ENCODE measurements at regions not wholly inside any gene's neighbourhood (a gene's known extent, or its start where the extent isn't known, plus 50 kb on each side); places are given as distances from the start of the nearest gene placed in this dataset.
"Not testable (repeated sequence)": the region's sequence is repeated elsewhere in the genome, so short reads cannot be mapped to it uniquely, and the experiment has no call there.

GRCh38 chr5:18652404-18653215 is 1018.4 kb downstream of the TAF11L14 start:
- ChIA-PET POLR2A (no interaction called here), CTCF (interaction anchor here (1.7 kb wide), 1 partner anchor 10 kb away, joined by 5 read pairs; no protein-coding TSS in a partner anchor)
- no peak for DNase-seq (ENCODE audit: extremely low spot score)
- TF ChIP-seq, protein P1, sequence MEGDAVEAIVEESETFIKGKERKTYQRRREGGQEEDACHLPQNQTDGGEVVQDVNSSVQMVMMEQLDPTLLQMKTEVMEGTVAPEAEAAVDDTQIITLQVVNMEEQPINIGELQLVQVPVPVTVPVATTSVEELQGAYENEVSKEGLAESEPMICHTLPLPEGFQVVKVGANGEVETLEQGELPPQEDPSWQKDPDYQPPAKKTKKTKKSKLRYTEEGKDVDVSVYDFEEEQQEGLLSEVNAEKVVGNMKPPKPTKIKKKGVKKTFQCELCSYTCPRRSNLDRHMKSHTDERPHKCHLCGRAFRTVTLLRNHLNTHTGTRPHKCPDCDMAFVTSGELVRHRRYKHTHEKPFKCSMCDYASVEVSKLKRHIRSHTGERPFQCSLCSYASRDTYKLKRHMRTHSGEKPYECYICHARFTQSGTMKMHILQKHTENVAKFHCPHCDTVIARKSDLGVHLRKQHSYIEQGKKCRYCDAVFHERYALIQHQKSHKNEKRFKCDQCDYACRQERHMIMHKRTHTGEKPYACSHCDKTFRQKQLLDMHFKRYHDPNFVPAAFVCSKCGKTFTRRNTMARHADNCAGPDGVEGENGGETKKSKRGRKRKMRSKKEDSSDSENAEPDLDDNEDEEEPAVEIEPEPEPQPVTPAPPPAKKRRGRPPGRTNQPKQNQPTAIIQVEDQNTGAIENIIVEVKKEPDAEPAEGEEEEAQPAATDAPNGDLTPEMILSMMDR (IDR thresholded peaks at IDR 0.05; ENCODE audit: control extremely low read depth, extremely low read depth, low read depth, missing control alignments), result no peak

GRCh38 chr5:18653216-18653752 is 1019.0 kb downstream of the TAF11L14 start:
- no peak for DNase-seq (ENCODE audit: extremely low spot score)
- ChIA-PET CTCF (no interaction called here), POLR2A (no interaction called here)
- TF ChIP-seq, protein P1 (IDR thresholded peaks at IDR 0.05; ENCODE audit: control extremely low read depth, extremely low read depth, low read depth, missing control alignments), result no peak

DNA sequence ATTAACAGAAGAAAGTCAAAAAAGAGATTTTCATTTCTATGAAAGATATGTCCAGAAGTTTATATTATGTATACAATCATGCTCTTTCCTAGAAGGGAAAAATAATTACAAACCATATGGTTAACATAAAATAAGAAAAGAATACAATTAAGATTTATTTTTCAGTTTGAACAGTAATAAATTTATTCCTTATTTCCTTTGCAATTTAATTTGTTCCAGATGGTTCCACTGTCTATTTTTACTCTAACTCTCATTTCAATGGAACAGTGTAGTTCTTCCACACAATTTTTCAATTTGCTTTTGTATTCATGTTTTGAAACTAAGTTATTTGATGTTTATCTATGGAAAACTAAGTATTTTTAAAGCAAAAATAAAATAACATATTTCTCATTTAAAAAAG is 1026.3 kb downstream of the TAF11L14 start:
- TF ChIP-seq, protein P1 (IDR thresholded peaks at IDR 0.05; ENCODE audit: control extremely low read depth, extremely low read depth, low read depth, missing control alignments), result no peak
- no peak for DNase-seq (ENCODE audit: extremely low spot score)
- CTCF ChIA-PET, result interaction anchor here (1.4 kb wide), 1 partner anchor 195 kb away, joined by 3 read pairs; no protein-coding TSS in a partner anchor
- POLR2A ChIA-PET, result no interaction called here

GRCh38 chr5:18662231-18662630 is 1028.0 kb downstream of the TAF11L14 start:
- POLR2A ChIA-PET, result no interaction called here
- CTCF ChIA-PET, result interaction anchor here (1.7 kb wide), 1 partner anchor 11 kb away, joined by 5 read pairs; no protein-coding TSS in a partner anchor
- TF ChIP-seq, protein P1 (IDR thresholded peaks at IDR 0.05; ENCODE audit: control extremely low read depth, extremely low read depth, low read depth, missing control alignments), result no peak
- DNase-seq (ENCODE audit: extremely low spot score), result no peak

GRCh38 chr5:18674212-18674611 is 1040.0 kb downstream of the TAF11L14 start:
- CTCF ChIA-PET; DNase-seq (ENCODE audit: extremely low spot score); POLR2A ChIA-PET: not testable (repeated sequence)

- TF ChIP-seq, protein P1 (IDR thresholded peaks at IDR 0.05; ENCODE audit: control extremely low read depth, extremely low read depth, low read depth, missing control alignments), result no peak
- ChIA-PET CTCF (no interaction called here), POLR2A (no interaction called here)
- no peak for DNase-seq (ENCODE audit: extremely low spot score)
Observed at GRCh38 chr5:18675041-18675440, 1040.8 kb downstream of the TAF11L14 start.

DNA sequence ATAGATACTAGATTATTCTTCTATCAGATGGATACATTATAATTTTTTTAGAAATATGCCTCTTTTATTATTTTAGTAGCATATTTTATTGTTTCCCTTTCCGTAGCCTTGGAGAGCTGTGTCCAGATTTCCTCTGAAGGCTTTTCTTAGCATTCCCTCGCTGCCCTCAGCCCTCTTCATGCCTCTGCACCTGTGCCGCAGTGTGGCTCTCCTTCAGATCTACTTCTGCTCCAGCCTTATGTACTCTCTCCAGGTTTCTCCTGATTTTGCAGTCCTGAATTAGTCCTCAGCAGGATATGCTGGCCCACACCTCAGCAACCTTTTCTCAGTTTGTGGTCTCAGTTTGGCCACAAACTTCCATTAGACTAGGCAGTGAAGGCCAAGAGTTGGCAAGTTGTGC is 1052.0 kb downstream of the TAF11L14 start:
- no peak for DNase-seq (ENCODE audit: extremely low spot score)
- TF ChIP-seq, protein P1 (IDR thresholded peaks at IDR 0.05; ENCODE audit: control extremely low read depth, extremely low read depth, low read depth, missing control alignments), result no peak
- POLR2A ChIA-PET, result no interaction called here
- CTCF ChIA-PET, result interaction anchor here (0.8 to 1.3 kb wide), 2 partner anchors 12 kb away, joined by 3 read pairs; no protein-coding TSS in a partner anchor
